ENCODE measurements at regions not wholly inside any gene's neighbourhood (a gene's known extent, or its start where the extent isn't known, plus 50 kb on each side); places are given as distances from the start of the nearest gene placed in this dataset.

GRCh38 chr2:176681584-176682115 is 412.4 kb downstream of the MTX2 start:
- no peak for DNase-seq (ENCODE audit: low read depth)
- TF ChIP-seq, protein P1, sequence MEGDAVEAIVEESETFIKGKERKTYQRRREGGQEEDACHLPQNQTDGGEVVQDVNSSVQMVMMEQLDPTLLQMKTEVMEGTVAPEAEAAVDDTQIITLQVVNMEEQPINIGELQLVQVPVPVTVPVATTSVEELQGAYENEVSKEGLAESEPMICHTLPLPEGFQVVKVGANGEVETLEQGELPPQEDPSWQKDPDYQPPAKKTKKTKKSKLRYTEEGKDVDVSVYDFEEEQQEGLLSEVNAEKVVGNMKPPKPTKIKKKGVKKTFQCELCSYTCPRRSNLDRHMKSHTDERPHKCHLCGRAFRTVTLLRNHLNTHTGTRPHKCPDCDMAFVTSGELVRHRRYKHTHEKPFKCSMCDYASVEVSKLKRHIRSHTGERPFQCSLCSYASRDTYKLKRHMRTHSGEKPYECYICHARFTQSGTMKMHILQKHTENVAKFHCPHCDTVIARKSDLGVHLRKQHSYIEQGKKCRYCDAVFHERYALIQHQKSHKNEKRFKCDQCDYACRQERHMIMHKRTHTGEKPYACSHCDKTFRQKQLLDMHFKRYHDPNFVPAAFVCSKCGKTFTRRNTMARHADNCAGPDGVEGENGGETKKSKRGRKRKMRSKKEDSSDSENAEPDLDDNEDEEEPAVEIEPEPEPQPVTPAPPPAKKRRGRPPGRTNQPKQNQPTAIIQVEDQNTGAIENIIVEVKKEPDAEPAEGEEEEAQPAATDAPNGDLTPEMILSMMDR (conservative IDR thresholded peaks at IDR 0.05; ENCODE audit: control insufficient read depth, insufficient read depth, low read depth, low read length) = no peak

DNA sequence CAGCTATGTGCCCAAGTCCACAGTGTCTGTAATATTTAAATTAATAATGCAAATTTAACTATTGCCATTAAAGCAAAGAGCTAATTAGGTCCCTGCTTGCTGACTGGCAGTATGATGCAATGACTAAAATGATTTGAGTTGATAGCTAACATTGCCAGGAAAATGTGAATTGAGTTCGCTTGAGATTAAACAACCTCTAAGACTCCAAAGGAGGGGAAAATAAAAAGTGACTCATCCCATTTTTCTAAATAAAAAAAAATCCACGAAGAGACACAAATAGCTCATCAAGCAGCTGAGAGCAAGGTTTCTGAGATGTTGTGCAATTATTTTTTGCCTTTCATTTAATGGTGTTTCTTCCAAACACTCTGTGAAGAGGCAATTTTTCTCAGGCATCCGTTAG is 413.0 kb downstream of the MTX2 start:
- DNase-seq (ENCODE audit: low read depth) = peak; percentile 79
- H3K4me3 ChIP-seq (ENCODE audit: control insufficient read depth, low read depth, low read length) = no peak overlapping the region
- TF ChIP-seq, protein P1 (conservative IDR thresholded peaks at IDR 0.05; ENCODE audit: control insufficient read depth, insufficient read depth, low read depth, low read length) = no peak

More at GRCh38 chr2:176681584-176682115, 412.4 kb downstream of the MTX2 start:
- no peak overlapping the region for H3K4me3 ChIP-seq (ENCODE audit: control insufficient read depth, low read depth, low read length)

DNA sequence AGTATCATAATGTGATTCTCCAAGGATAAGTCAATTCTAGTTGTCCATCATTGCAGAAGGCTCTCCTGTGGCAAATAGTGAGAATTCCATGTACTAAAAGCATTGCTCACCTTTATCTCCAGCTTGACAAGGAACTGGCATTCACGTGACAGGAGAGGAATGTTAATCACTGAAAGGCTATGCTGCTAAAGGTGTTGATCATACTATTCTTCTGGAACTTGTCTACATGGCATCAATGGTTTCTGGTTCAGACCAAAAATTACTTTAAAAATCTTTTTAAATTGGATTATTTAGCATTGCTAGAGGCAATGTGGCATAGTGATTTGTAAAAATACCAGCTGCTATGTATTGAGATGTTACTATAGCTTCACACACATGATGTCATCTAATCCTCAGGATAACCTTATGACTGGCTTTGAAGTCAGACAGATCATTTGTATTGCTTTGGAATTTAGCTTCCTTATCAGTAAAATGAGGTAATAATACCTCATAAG is 414.4 kb downstream of the MTX2 start:
- TF ChIP-seq, protein P1 (conservative IDR thresholded peaks at IDR 0.05; ENCODE audit: control insufficient read depth, insufficient read depth, low read depth, low read length) = no peak
- DNase-seq (ENCODE audit: low read depth) = no peak
- no peak overlapping the region for H3K4me3 ChIP-seq (ENCODE audit: control insufficient read depth, low read depth, low read length)

DNA sequence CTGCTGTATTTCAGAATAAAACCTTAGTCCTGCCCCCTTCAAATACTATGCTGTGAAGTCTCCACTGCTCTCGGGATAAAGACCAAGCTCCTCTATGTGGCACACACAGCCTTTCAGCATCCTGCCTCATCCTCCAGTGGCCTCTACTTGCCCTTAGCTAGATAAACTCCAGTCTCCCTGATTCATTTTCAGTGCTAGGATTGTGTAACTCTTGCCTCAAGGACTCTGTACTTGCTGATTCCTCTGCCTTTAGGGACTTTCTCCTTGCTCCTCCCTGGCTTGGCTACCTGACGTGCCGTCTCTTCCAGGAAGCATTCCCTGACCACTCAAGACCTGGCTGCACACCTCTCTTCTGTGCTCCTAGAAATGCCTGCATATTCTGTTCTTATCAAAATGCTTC is 416.7 kb downstream of the MTX2 start:
- H3K4me3 ChIP-seq (ENCODE audit: control insufficient read depth, low read depth, low read length) = no peak overlapping the region
- TF ChIP-seq, protein P1 (conservative IDR thresholded peaks at IDR 0.05; ENCODE audit: control insufficient read depth, insufficient read depth, low read depth, low read length) = no peak
- DNase-seq (ENCODE audit: low read depth) = peak; percentile 47

GRCh38 chr2:176686328-176686727 is 417.1 kb downstream of the MTX2 start:
- no peak for DNase-seq (ENCODE audit: low read depth)
- TF ChIP-seq, protein P1 (conservative IDR thresholded peaks at IDR 0.05; ENCODE audit: control insufficient read depth, insufficient read depth, low read depth, low read length) = no peak
- H3K4me3 ChIP-seq (ENCODE audit: control insufficient read depth, low read depth, low read length) = no peak overlapping the region

DNA sequence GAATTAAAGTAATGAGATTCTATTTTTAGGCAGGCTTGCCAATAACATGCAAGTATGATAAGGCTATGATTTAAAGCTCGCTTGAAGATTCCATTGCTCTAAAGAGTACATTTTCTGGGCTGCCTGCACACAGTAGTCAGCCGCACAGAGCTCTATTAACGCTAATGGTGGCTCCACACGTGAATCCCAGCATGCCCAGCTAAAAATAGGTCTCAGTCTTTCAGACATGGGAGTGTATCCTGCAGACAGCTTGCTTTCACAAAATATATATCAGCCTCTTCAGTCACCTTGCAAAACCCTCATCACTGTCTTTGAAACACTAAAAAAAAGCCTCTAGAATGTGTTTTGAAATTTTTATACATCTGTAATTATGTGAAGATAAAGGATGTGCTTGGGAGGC is 418.1 kb downstream of the MTX2 start:
- H3K4me3 ChIP-seq (ENCODE audit: control insufficient read depth, low read depth, low read length) = no peak overlapping the region
- TF ChIP-seq, protein P1 (conservative IDR thresholded peaks at IDR 0.05; ENCODE audit: control insufficient read depth, insufficient read depth, low read depth, low read length) = no peak
- no peak for DNase-seq (ENCODE audit: low read depth)

GRCh38 chr2:176687944-176688343 is 418.7 kb downstream of the MTX2 start:
- no peak overlapping the region for H3K4me3 ChIP-seq (ENCODE audit: control insufficient read depth, low read depth, low read length)
- DNase-seq (ENCODE audit: low read depth) = no peak
- TF ChIP-seq, protein P1 (conservative IDR thresholded peaks at IDR 0.05; ENCODE audit: control insufficient read depth, insufficient read depth, low read depth, low read length) = no peak
